GM12878 (cell line): ENCODE measurements at regions not wholly inside any gene's neighbourhood (a gene's known extent, or its start where the extent isn't known, plus 50 kb on each side); places are given as distances from the start of the nearest gene placed in this dataset.

Experiments
- BCL11A ChIP-seq: IDR thresholded peaks from 2 replicates; pipeline ENCODE4 v1.6.1; 2011; ENCODE audit warnings: low read depth, low read length
- CTCF ChIP-seq, 3 experiments: IDR thresholded peaks in 2 of 3; conservative IDR thresholded peaks in 1 of 3; 2 replicates each; pipeline ENCODE4 v1.5.1; 2011; ENCODE audit warnings: low read depth in 3 of 3, low read length in 3 of 3, mild to moderate bottlenecking in 3 of 3, control low read depth in 2 of 3, moderate library complexity in 2 of 3, inconsistent platforms in 1 of 3, mixed read lengths in 1 of 3; ENCODE audit not compliant: control insufficient read depth in 2 of 3, insufficient read depth in 1 of 3; ENCODE audit errors: extremely low read depth in 1 of 3
- EZH2 ChIP-seq: IDR thresholded peaks from 2 replicates; pipeline ENCODE4 v1.6.1; 2012; ENCODE audit warnings: low read depth, mild to moderate bottlenecking, control low read depth, inconsistent platforms, low read length, borderline replicate concordance; ENCODE audit not compliant: control insufficient read depth
- HDGF ChIP-seq: fragments of 450-650 bp; IDR thresholded peaks from 2 replicates; pipeline ENCODE4 v1.6.1; 2016; ENCODE audit warnings: antibody characterized with exemption
- POLR2A ChIP-seq: IDR thresholded peaks from 2 replicates; pipeline ENCODE4 v1.6.1; 2011; ENCODE audit warnings: low read depth, mild to moderate bottlenecking, low read length
- RCOR1 ChIP-seq: conservative IDR thresholded peaks from 2 replicates; pipeline ENCODE4 v1.6.1; 2012; ENCODE audit warnings: low read depth, low read length, improper control_type of control experiment
- SP1 ChIP-seq: IDR thresholded peaks from one replicate; pipeline ENCODE4 v1.6.1; 2011; ENCODE audit warnings: low read depth, low read length
- ZNF274 ChIP-seq: IDR thresholded peaks from one replicate; pipeline ENCODE4 v1.8.0; 2011; ENCODE audit not compliant: insufficient read length, insufficient read depth

GRCh38 chrX:55815546-55815945 lies 98.0 kb downstream of the RRAGB start:
- TF ChIP-seq BCL11A = no peak
- TF ChIP-seq POLR2A = no peak
- no peak for TF ChIP-seq EZH2
- no peak for TF ChIP-seq SP1
- no peak for TF ChIP-seq HDGF
- TF ChIP-seq CTCF (IDR thresholded peaks at IDR 0.05 in 2 of 3, conservative IDR thresholded peaks at IDR 0.05 in 1 of 3; ENCODE audit: control insufficient read depth in 2 of 3, extremely low read depth in 1 of 3, insufficient read depth in 1 of 3, low read depth in 3 of 3, low read length in 3 of 3) = no peak
- no peak for TF ChIP-seq ZNF274
- TF ChIP-seq RCOR1 = no peak
